Activated CD8-positive, alpha-beta T cell treated with anti-CD3 and anti-CD28 coated beads for 36 hours (primary cell): ENCODE measurements at regions not wholly inside any gene's neighbourhood (a gene's known extent, or its start where the extent isn't known, plus 50 kb on each side); places are given as distances from the start of the nearest gene placed in this dataset.

ENCODE experiments used
- ATAC-seq: fragments of 200-7000 bp; cut with Tn5 transposase; one replicate; pipeline ENCODE4 v1.10.0; 2021; ENCODE audit warnings: mild to moderate bottlenecking, moderate library complexity
- CTCF ChIA-PET: fragments of 350-600 bp; sonication (Branson Sonifier 250); formaldehyde crosslinking; loops from one replicate; lab custom pipeline; 2021; ENCODE audit warnings: antibody characterized with exemption; lab: Charles Lee
- POLR2A ChIA-PET: fragments of 350-600 bp; sonication (Branson Sonifier 250); formaldehyde crosslinking; loops from one replicate; lab custom pipeline; 2021; ENCODE audit warnings: antibody characterized with exemption; lab: Charles Lee
- DNase-seq: peaks from one replicate; pipeline ENCODE4 v3.0.0-alpha.2; 2020
- H3K27ac Mint-ChIP-seq: one replicate; pipeline ENCODE4 v1.8.0; 2021; ENCODE audit warnings: mild to moderate bottlenecking, mixed read lengths
- H3K27me3 Mint-ChIP-seq: one replicate; pipeline ENCODE4 v1.8.0; 2021; ENCODE audit warnings: mixed read lengths
- H3K36me3 Mint-ChIP-seq: one replicate; pipeline ENCODE4 v1.8.0; 2021; ENCODE audit warnings: low read depth, mixed read lengths
- H3K4me1 Mint-ChIP-seq: one replicate; pipeline ENCODE4 v1.8.0; 2021; ENCODE audit warnings: low read depth, mixed read lengths
- H3K4me3 Mint-ChIP-seq: one replicate; pipeline ENCODE4 v1.8.0; 2021; ENCODE audit warnings: mild to moderate bottlenecking, moderate library complexity, mixed read lengths
- H3K9me3 Mint-ChIP-seq: one replicate; pipeline ENCODE4 v1.8.0; 2021; ENCODE audit warnings: mixed read lengths
- intact Hi-C: fragments of 100-400 bp; cut with micrococcal nuclease; formaldehyde crosslinking; loops from one replicate; pipeline ENCODE4 v1.10.0; 2022
- TF ChIP-seq, protein P1 (sequence below): fragments of 200-600 bp; IDR thresholded peaks from one replicate; pipeline ENCODE4 v1.8.0; 2022; ENCODE audit warnings: antibody characterized with exemption, mild to moderate bottlenecking

DNA sequence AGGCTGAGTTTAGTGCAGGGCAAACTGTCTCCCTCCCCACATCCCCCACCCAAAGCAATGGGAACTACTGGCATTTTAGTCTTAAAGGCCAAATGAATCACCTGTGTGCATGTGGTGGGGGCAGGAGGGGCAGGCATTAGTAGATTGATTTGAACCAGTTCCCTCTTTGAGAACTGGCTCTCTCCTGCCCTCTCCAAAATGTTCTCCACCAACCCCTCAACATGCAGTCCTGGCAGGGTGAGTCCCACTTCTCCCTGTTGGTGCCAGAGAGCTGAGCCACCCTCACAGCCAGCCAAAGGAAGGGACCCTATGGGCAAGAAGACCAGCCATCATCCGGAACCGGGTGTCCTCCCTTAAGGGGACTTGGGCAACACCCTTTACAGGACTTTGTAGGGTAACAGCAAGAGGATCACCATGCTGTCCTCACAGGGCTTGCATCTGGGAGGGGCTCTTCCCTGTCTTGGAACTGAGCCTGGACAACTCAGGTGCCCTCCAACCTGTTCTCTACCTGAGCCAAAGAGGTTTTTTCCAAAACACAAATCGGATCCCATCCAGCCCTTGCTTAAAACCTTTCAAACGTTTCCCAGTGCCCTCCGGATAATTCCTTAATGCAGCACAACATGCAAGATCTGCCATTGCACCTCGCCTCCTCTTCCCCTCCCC, 80.6 kb downstream of the MRPL14 start:
- Mint-ChIP-seq H3K4me3 (no peak overlapping the region), H3K27ac (no peak overlapping the region), H3K9me3 (no peaks in the 10 kb centered on the region), H3K4me1 (peaks cover 15% of the 10 kb centered on the region), H3K27me3 (peaks cover 2% of the 10 kb centered on the region), H3K36me3 (no peaks in the 10 kb centered on the region)
- ChIA-PET CTCF (no interaction called here), POLR2A (no interaction called here)
- DNase-seq = no peak
- no peak for ATAC-seq
- TF ChIP-seq, protein P1, sequence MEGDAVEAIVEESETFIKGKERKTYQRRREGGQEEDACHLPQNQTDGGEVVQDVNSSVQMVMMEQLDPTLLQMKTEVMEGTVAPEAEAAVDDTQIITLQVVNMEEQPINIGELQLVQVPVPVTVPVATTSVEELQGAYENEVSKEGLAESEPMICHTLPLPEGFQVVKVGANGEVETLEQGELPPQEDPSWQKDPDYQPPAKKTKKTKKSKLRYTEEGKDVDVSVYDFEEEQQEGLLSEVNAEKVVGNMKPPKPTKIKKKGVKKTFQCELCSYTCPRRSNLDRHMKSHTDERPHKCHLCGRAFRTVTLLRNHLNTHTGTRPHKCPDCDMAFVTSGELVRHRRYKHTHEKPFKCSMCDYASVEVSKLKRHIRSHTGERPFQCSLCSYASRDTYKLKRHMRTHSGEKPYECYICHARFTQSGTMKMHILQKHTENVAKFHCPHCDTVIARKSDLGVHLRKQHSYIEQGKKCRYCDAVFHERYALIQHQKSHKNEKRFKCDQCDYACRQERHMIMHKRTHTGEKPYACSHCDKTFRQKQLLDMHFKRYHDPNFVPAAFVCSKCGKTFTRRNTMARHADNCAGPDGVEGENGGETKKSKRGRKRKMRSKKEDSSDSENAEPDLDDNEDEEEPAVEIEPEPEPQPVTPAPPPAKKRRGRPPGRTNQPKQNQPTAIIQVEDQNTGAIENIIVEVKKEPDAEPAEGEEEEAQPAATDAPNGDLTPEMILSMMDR = no peak
- intact Hi-C loops = no loop called here

DNA sequence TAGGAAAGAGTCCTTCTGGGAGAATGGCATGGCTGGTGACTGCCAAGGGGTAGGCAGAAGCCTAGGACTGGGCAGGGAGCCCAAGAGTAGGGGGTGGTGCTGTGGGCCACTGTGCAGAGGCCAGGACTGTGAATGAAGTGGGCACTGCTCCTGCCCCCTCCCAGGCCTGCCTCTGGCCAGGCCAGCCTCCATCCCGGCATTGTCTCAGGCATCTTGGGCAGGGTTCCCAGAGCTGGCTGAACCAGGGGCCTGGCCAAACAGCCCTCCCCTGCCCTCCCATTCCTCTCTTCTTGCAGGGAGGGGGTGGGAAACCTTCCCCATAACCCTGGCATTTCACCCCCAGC, 81.6 kb downstream of the MRPL14 start:
- no peak for ATAC-seq
- intact Hi-C loops = no loop called here
- H3K27me3 Mint-ChIP-seq = peaks cover 2% of the 10 kb centered on the region

DNA sequence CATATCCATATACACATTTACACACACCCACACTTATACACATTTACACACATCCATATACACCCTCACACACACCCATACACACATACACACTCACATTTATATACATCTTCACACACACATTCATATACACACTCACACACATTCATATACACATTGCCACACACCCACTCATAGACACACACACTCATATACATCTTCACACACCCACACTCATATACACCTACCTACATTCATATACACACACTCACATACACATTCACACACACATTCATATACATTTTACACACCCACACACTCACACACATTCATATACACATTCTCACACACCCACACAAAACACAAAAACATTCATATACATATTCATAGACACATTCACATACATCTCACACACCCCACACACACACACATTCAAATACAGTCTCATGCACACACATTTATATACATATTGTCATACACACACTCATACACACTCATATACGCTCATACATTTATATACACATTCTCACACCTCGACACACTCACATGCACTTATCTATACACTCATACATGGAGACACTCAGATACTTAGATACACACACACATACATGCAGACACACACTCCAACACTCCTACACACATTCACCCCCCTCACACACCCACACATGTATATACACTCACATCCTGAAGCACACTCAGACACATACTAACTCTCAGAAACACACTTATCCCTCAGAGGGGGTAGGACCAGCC, 82.1 kb downstream of the MRPL14 start:
- peaks cover 2% of the 10 kb centered on the region for H3K27me3 Mint-ChIP-seq
- no peak for DNase-seq
- no peak overlapping the region for H3K27ac Mint-ChIP-seq
- TF ChIP-seq, protein P1 = no peak
- no peak overlapping the region for H3K4me3 Mint-ChIP-seq
- no peak for ATAC-seq
- intact Hi-C loops = no loop called here
- no peaks in the 10 kb centered on the region for H3K36me3 Mint-ChIP-seq
- H3K4me1 Mint-ChIP-seq = peaks cover 19% of the 10 kb centered on the region
- ChIA-PET CTCF (no interaction called here), POLR2A (no interaction called here)
- no peaks in the 10 kb centered on the region for H3K9me3 Mint-ChIP-seq

More for the DNA sequence above, 81.6 kb downstream of the MRPL14 start:
- Mint-ChIP-seq H3K27ac (no peak overlapping the region), H3K4me1 (peaks cover 19% of the 10 kb centered on the region), H3K36me3 (no peaks in the 10 kb centered on the region), H3K9me3 (no peaks in the 10 kb centered on the region), H3K4me3 (no peak overlapping the region)
- POLR2A ChIA-PET = no interaction called here
- TF ChIP-seq, protein P1 = no peak
- CTCF ChIA-PET = no interaction called here
- DNase-seq = no peak

DNA sequence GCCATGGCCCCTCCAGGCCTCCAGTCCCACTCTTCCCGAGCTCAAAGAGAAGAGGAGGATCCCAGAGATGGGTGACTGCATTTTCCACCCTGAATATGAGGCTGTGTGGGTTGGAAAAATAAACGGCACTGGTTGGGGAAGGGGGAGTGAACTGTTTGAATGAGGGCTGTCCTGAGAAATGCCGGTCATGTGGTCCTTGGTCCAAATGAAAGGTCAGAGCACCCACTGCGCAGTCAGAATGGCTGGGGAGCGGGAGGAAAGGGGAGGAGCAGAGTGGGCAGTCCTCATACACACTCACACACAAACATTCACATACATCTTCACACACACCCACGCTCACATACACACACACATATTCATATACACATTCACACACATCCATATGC, 83.1 kb downstream of the MRPL14 start:
- peak; percentile 8 for ATAC-seq
- no peaks in the 10 kb centered on the region for H3K9me3 Mint-ChIP-seq
- H3K4me3 Mint-ChIP-seq = no peak overlapping the region
- no peak for DNase-seq
- intact Hi-C loops = no loop called here
- ChIA-PET POLR2A (no interaction called here), CTCF (no interaction called here)
- peaks cover 2% of the 10 kb centered on the region for H3K27me3 Mint-ChIP-seq
- H3K27ac Mint-ChIP-seq = no peak overlapping the region
- H3K4me1 Mint-ChIP-seq = peaks cover 16% of the 10 kb centered on the region
- TF ChIP-seq, protein P1 = no peak
- H3K36me3 Mint-ChIP-seq = no peaks in the 10 kb centered on the region

DNA sequence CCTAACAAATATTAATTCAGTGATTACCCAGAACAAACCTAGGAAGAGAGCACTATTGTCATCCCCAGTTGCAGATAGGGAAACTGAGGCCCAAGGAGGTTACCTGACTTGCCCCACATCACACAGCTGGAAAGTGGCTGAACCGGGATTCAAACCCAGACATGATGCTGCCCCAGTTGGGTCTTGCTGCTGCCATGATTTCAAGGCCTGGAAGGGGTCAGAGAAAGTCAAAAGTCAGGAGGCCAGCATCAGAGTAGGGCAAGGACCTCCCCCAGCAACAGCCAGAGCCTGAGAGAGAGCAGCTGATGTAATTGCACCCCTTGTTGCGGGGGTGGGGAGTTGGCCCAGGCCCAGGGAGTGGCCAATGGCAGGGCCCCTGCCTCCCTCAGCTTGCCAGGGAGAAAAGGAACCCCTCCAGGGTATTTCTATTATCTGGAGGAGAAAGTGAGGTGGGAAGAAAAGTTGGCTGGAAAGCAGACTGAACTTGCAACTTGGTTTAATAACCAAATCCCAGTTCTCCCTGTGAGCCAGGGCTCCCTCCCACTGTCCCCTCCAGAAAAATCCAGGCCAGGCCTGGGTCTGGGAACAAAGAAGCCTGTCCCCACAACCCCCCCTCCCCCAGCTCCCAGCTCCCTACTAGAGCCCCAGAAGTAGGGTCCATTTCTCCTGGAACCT, 83.6 kb downstream of the MRPL14 start:
- CTCF ChIA-PET = interaction anchor here (2.2 kb wide), 1 partner anchor 30 kb away, joined by 7 read pairs; no protein-coding TSS in a partner anchor
- ATAC-seq = peak; percentile 37
- H3K4me1 Mint-ChIP-seq = peaks cover 11% of the 10 kb centered on the region
- TF ChIP-seq, protein P1 = no peak
- POLR2A ChIA-PET = no interaction called here
- H3K9me3 Mint-ChIP-seq = no peaks in the 10 kb centered on the region
- H3K4me3 Mint-ChIP-seq = no peak overlapping the region
- DNase-seq = peak; percentile 44
- no peaks in the 10 kb centered on the region for H3K36me3 Mint-ChIP-seq
- no peak overlapping the region for H3K27ac Mint-ChIP-seq
- H3K27me3 Mint-ChIP-seq = no peaks in the 10 kb centered on the region
- intact Hi-C loops = no loop called here
